Astrocyte (in vitro differentiated cells and primary cell): ENCODE measurements at regions not wholly inside any gene's neighbourhood (a gene's known extent, or its start where the extent isn't known, plus 50 kb on each side); places are given as distances from the start of the nearest gene placed in this dataset.

ENCODE experiments used
- DNase-seq: peaks from one replicate; pipeline ENCODE4 v3.0.0-alpha.2; 2010; ENCODE audit warnings: low read depth
- FAIRE-seq: peaks from 2 replicates; lab custom pipeline; 2011; peaks lifted over from hg19 to GRCh38; lab: Jason Lieb, UNC
- H2AFZ ChIP-seq: 2 replicates; pipeline ENCODE4 v1.6.0; 2012; ENCODE audit warnings: low read depth, low read length, inconsistent platforms
- H3K27ac ChIP-seq: 2 replicates; pipeline ENCODE4 v1.5.1; 2011; ENCODE audit warnings: low read depth, low read length, inconsistent platforms
- H3K27me3 ChIP-seq: 2 replicates; pipeline ENCODE4 v1.6.0; 2011; ENCODE audit warnings: low read length, inconsistent platforms; ENCODE audit not compliant: insufficient read depth
- H3K36me3 ChIP-seq: 2 replicates; pipeline ENCODE4 v1.5.1; 2011; ENCODE audit warnings: low read length, inconsistent platforms; ENCODE audit not compliant: insufficient read depth
- H3K4me1 ChIP-seq: 2 replicates; pipeline ENCODE4 v1.5.1; 2011; ENCODE audit warnings: low read length, inconsistent platforms; ENCODE audit not compliant: insufficient read depth
- H3K4me2 ChIP-seq: 2 replicates; pipeline ENCODE4 v1.6.0; 2012; ENCODE audit warnings: low read length, inconsistent platforms
- H3K4me3 ChIP-seq: 2 replicates; pipeline ENCODE4 v1.5.1; 2011; ENCODE audit warnings: low read depth, mild to moderate bottlenecking, low read length, inconsistent platforms; ENCODE audit not compliant: insufficient read depth
- H3K79me2 ChIP-seq: 2 replicates; pipeline ENCODE4 v1.6.0; 2012; ENCODE audit warnings: mild to moderate bottlenecking, low read length, inconsistent platforms; ENCODE audit not compliant: insufficient read depth
- H3K9ac ChIP-seq: 2 replicates; pipeline ENCODE4 v1.6.0; 2012; ENCODE audit warnings: mild to moderate bottlenecking, low read length, inconsistent platforms
- H3K9me3 ChIP-seq: 2 replicates; pipeline ENCODE4 v1.5.1; 2012; ENCODE audit warnings: low read depth, mild to moderate bottlenecking, low read length, inconsistent platforms; ENCODE audit not compliant: insufficient read depth
- H4K20me1 ChIP-seq: 2 replicates; pipeline ENCODE4 v1.6.0; 2012; ENCODE audit warnings: low read length, inconsistent platforms; ENCODE audit not compliant: insufficient read depth
- H3K27ac Mint-ChIP-seq: one replicate; pipeline ENCODE4 v1.8.0; 2021; ENCODE audit warnings: mild to moderate bottlenecking, mixed read lengths; ENCODE audit not compliant: unreplicated experiment
- H3K27me3 Mint-ChIP-seq: one replicate; pipeline ENCODE4 v1.8.0; 2021; ENCODE audit warnings: low read depth, mixed read lengths; ENCODE audit not compliant: unreplicated experiment
- H3K36me3 Mint-ChIP-seq: one replicate; pipeline ENCODE4 v1.8.0; 2021; ENCODE audit warnings: low read depth, mixed read lengths; ENCODE audit not compliant: unreplicated experiment
- H3K4me1 Mint-ChIP-seq: one replicate; pipeline ENCODE4 v1.8.0; 2021; ENCODE audit warnings: low read depth, mixed read lengths; ENCODE audit not compliant: unreplicated experiment
- H3K4me3 Mint-ChIP-seq: one replicate; pipeline ENCODE4 v1.8.0; 2021; ENCODE audit warnings: mild to moderate bottlenecking, moderate library complexity, mixed read lengths; ENCODE audit not compliant: unreplicated experiment
- H3K9me3 Mint-ChIP-seq: one replicate; pipeline ENCODE4 v1.8.0; 2021; ENCODE audit warnings: mild to moderate bottlenecking, mixed read lengths; ENCODE audit not compliant: unreplicated experiment
- EZH2 ChIP-seq: IDR thresholded peaks from 2 replicates; pipeline ENCODE4 v1.6.1; 2012; ENCODE audit warnings: mild to moderate bottlenecking, low read length, inconsistent platforms; ENCODE audit not compliant: insufficient read depth
- TF ChIP-seq, protein P1 (sequence below): IDR thresholded peaks from 2 replicates; pipeline ENCODE4 v1.5.1; 2011; ENCODE audit warnings: low read depth, mild to moderate bottlenecking, inconsistent platforms, low read length, moderate library complexity; ENCODE audit not compliant: insufficient read depth

DNA sequence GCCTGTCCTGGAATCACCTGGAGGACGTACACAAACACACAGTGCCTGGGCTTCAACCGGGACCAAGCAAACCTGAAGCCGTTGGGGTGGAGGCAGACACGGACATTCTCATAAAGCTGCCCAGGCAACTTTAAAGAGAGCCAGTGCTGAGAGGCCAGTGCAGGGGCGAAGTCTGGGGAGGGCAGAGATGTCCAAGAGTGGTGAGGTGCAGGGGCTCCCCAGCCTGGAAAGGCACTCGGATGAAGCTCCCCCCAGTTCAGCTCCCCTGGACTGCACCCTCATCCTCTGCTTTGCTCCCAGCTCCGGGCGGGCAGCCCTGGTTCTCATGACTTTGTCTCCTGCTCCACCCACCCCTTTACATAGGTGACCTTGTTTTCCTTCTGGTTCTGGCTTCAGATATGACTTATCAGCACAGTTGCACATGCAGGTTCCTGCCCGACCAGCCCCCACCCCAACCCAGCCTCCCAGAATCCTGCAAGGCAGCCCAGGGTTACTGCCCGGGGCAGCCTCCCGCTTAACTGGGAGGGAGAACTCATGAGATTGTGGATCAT lies 60.8 kb upstream of the EEPD1 start:
- no peak overlapping the region for H2AFZ ChIP-seq
- TF ChIP-seq, protein P1, sequence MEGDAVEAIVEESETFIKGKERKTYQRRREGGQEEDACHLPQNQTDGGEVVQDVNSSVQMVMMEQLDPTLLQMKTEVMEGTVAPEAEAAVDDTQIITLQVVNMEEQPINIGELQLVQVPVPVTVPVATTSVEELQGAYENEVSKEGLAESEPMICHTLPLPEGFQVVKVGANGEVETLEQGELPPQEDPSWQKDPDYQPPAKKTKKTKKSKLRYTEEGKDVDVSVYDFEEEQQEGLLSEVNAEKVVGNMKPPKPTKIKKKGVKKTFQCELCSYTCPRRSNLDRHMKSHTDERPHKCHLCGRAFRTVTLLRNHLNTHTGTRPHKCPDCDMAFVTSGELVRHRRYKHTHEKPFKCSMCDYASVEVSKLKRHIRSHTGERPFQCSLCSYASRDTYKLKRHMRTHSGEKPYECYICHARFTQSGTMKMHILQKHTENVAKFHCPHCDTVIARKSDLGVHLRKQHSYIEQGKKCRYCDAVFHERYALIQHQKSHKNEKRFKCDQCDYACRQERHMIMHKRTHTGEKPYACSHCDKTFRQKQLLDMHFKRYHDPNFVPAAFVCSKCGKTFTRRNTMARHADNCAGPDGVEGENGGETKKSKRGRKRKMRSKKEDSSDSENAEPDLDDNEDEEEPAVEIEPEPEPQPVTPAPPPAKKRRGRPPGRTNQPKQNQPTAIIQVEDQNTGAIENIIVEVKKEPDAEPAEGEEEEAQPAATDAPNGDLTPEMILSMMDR = no peak
- no peak for TF ChIP-seq EZH2
- no peak overlapping the region for H3K4me3 ChIP-seq
- Mint-ChIP-seq H3K27me3 (peaks cover 2% of the 10 kb centered on the region), H3K36me3 (no peaks in the 10 kb centered on the region), H3K27ac (no peak overlapping the region), H3K9me3 (peaks cover 23% of the 10 kb centered on the region), H3K4me1 (no peaks in the 10 kb centered on the region), H3K4me3 (no peak overlapping the region)
- no peak for DNase-seq
- no peaks in the 10 kb centered on the region for H3K4me1 ChIP-seq
- no peak for FAIRE-seq
- no peaks in the 10 kb centered on the region for H3K9me3 ChIP-seq
- no peaks in the 10 kb centered on the region for H3K79me2 ChIP-seq
- H3K36me3 ChIP-seq = no peaks in the 10 kb centered on the region
- no peak overlapping the region for H3K27ac ChIP-seq
- no peak overlapping the region for H3K9ac ChIP-seq
- H3K27me3 ChIP-seq = no peaks in the 10 kb centered on the region
- H4K20me1 ChIP-seq = no peaks in the 10 kb centered on the region
- no peak overlapping the region for H3K4me2 ChIP-seq

DNA sequence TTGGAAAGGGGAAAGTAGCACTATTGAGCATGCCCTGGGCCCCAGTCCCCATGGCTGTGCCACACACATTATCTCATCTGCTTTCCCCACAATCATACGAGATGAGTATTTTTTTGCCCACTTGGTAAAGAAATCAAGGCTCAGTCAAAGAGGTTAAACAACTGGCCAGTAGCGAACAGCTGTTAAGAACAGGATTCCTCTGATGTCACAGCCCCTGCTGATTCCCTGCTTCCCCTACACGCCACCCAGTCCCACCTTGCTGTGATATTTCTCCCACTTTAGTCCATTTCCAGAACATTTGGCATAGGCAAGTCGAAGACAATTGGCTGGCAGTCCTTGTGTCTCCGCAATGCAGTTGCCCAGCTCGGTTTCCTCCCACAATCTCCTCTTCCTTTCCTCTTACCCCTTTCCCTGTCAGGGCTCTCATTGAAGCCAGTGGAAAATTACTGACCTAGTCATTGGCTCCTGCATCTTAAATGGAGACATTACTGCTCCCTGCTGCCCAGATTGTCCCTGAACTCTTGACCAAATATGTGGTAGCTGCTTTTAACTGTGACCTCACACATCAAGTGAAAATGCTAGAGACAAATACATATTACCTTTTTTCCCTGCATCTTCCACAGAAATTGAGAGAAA lies 56.5 kb upstream of the EEPD1 start:
- H4K20me1 ChIP-seq = no peaks in the 10 kb centered on the region
- FAIRE-seq (no peak), DNase-seq (no peak)
- no peak overlapping the region for H2AFZ ChIP-seq
- Mint-ChIP-seq H3K9me3 (peaks cover 11% of the 10 kb centered on the region), H3K4me1 (no peaks in the 10 kb centered on the region), H3K36me3 (no peaks in the 10 kb centered on the region), H3K4me3 (no peak overlapping the region), H3K27ac (no peak overlapping the region), H3K27me3 (peaks cover 2% of the 10 kb centered on the region)
- no peak overlapping the region for H3K9ac ChIP-seq
- no peaks in the 10 kb centered on the region for H3K27me3 ChIP-seq
- TF ChIP-seq, protein P1 = no peak
- TF ChIP-seq EZH2 = no peak
- no peak overlapping the region for H3K4me3 ChIP-seq
- no peaks in the 10 kb centered on the region for H3K36me3 ChIP-seq
- no peak overlapping the region for H3K27ac ChIP-seq
- no peak overlapping the region for H3K4me2 ChIP-seq
- no peaks in the 10 kb centered on the region for H3K9me3 ChIP-seq
- H3K4me1 ChIP-seq = no peaks in the 10 kb centered on the region
- no peaks in the 10 kb centered on the region for H3K79me2 ChIP-seq

DNA sequence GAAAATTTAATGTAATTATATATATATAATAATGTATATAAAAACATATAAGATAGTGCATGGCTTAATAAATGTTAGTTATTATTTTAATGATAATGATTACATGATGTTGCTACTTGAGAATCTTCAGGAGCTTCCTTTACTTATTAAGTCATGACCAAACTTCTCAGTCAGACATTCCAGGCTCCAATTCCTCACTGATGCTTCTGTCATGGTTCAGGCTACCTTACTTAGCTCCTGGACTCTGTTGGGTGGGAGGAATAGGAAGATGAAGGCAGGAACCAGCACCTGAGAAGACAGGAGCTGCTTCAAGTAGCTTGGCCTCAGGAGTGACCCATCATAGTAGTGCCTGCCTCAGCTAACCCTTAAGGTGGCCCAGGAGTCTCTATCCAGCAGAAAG lies 55.0 kb upstream of the EEPD1 start:
- no peak overlapping the region for H3K4me2 ChIP-seq
- Mint-ChIP-seq H3K9me3 (peaks cover 8% of the 10 kb centered on the region), H3K4me3 (no peak overlapping the region), H3K27me3 (peaks cover 4% of the 10 kb centered on the region), H3K36me3 (no peaks in the 10 kb centered on the region), H3K4me1 (no peaks in the 10 kb centered on the region), H3K27ac (no peak overlapping the region)
- H2AFZ ChIP-seq = no peak overlapping the region
- H3K27ac ChIP-seq = no peak overlapping the region
- H3K36me3 ChIP-seq = no peaks in the 10 kb centered on the region
- H3K4me3 ChIP-seq = no peak overlapping the region
- H3K4me1 ChIP-seq = no peaks in the 10 kb centered on the region
- no peaks in the 10 kb centered on the region for H3K27me3 ChIP-seq
- TF ChIP-seq, protein P1 = no peak
- no peak for TF ChIP-seq EZH2
- DNase-seq = no peak
- H3K9me3 ChIP-seq = no peaks in the 10 kb centered on the region
- no peak for FAIRE-seq
- H3K9ac ChIP-seq = no peak overlapping the region
- H3K79me2 ChIP-seq = no peaks in the 10 kb centered on the region
- H4K20me1 ChIP-seq = no peaks in the 10 kb centered on the region
